ENCODE measurements at regions not wholly inside any gene's neighbourhood (a gene's known extent, or its start where the extent isn't known, plus 50 kb on each side); places are given as distances from the start of the nearest gene placed in this dataset.
"Not testable (repeated sequence)": the region's sequence is repeated elsewhere in the genome, so short reads cannot be mapped to it uniquely, and the experiment has no call there.

DNA sequence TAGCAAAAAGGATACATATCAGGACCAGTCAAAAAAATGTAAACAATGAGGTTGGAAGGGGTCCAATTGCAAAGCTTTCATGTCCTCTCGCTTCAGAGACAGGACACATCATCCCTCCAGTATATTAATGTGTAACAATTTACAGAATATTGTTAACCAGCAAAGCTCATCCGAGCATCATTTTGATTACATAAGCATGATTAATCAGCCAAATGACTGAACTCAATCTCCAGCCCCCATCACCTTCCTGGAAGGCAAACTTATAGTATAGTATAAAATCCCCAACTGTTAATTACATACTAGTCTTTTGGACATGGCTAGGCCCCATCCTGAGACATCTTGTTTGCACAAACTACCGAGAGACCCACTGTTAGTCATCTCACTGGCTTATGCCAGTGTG lies 77.6 kb upstream of the TRAM1L1 start:
- DNase-seq (ENCODE audit: extremely low spot score) = no peak
- TF ChIP-seq LEF1 (IDR thresholded peaks at IDR 0.05; ENCODE audit: borderline replicate concordance) (no peak), ZNF384 (IDR thresholded peaks at IDR 0.05) (no peak)
- ChIA-PET POLR2A (no interaction called here), CTCF (no interaction called here)

DNA sequence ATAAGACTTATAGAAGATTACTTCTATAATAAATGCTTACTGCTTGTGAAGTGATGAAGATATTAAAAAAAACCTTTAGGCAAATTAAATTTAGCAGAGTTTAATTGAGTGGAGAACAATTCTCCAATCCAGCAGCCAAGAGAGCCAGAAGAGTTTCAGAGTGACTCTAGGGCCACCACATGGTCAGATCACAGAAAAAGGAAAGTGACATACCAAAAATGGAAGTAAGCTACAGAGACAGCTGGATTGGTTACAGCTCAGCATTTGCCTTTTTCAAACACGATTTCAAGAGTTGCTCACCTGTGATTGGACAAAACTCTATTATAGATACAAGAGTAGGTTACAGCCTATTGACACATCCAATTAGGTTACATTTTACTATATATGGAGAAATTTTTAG lies 79.0 kb upstream of the TRAM1L1 start:
- POLR2A ChIA-PET = no interaction called here
- CTCF ChIA-PET = no interaction called here
- TF ChIP-seq FOXA1 (IDR thresholded peaks at IDR 0.05) = no peak
- no peak for TF ChIP-seq FOXM1 (IDR thresholded peaks at IDR 0.05; ENCODE audit: borderline replicate concordance)
- no peak for TF ChIP-seq TARDBP (IDR thresholded peaks at IDR 0.05)
- no peak for DNase-seq (ENCODE audit: extremely low spot score)

DNA sequence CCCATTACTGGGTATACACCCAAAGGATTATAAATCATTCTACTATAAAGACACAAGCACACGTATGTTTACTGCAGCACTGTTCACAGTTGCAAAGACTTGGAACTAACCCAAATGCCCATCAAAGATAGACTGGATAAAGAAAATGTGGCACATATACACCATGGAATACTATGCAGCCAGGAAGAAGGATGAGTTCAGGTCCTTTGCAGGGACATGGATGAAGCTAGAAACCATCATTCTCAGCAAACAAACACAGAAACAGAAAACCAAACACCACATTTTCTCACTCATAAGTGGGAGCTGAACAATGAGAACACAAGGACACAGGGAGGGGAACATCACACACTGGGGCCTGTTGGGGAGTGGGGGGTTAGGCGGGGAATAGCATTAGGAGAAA lies 90.0 kb upstream of the TRAM1L1 start:
- CTCF ChIA-PET; DNase-seq (ENCODE audit: extremely low spot score); POLR2A ChIA-PET: not testable (repeated sequence)

DNA sequence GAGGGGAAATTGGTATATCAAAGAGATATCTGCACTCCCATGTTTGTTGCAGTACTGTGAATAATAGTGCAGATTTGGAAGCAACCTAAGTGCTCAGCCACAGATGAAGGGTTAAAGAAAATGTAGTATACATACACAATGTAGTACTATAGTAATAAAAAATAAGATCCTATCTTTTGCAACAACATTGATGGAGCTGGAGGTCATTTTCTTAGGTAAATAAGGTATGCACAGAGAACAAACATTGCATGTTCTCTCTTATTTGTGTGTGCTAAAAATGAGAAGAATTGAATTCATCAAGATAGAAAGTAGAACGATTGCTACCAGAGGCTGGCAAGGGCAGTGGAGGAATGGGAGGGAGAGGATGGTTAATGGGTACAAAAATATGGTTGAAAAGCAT lies 117.9 kb upstream of the TRAM1L1 start:
- TF ChIP-seq ZNF384 (IDR thresholded peaks at IDR 0.05) = no peak
- no peak for TF ChIP-seq NFRKB (IDR thresholded peaks at IDR 0.05)
- TF ChIP-seq ELF4 (IDR thresholded peaks at IDR 0.05) = no peak
- TF ChIP-seq ARNT (IDR thresholded peaks at IDR 0.05) = no peak
- TF ChIP-seq HDGF (IDR thresholded peaks at IDR 0.05; ENCODE audit: borderline replicate concordance) = no peak
- TF ChIP-seq FOXM1 (IDR thresholded peaks at IDR 0.05; ENCODE audit: borderline replicate concordance) = no peak
- no peak for TF ChIP-seq LEF1 (IDR thresholded peaks at IDR 0.05; ENCODE audit: borderline replicate concordance)
- TF ChIP-seq TARDBP (IDR thresholded peaks at IDR 0.05) = no peak
- no peak for TF ChIP-seq SUZ12 (IDR thresholded peaks at IDR 0.05)
- TF ChIP-seq, protein P1, sequence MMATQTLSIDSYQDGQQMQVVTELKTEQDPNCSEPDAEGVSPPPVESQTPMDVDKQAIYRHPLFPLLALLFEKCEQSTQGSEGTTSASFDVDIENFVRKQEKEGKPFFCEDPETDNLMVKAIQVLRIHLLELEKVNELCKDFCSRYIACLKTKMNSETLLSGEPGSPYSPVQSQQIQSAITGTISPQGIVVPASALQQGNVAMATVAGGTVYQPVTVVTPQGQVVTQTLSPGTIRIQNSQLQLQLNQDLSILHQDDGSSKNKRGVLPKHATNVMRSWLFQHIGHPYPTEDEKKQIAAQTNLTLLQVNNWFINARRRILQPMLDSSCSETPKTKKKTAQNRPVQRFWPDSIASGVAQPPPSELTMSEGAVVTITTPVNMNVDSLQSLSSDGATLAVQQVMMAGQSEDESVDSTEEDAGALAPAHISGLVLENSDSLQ (IDR thresholded peaks at IDR 0.05) = no peak
- TF ChIP-seq BHLHE40 (IDR thresholded peaks at IDR 0.05; ENCODE audit: borderline replicate concordance) = no peak
- TF ChIP-seq FOXA1 (IDR thresholded peaks at IDR 0.05) = no peak
- TF ChIP-seq CTBP1 (IDR thresholded peaks at IDR 0.05; ENCODE audit: borderline replicate concordance) = no peak
- no peak for TF ChIP-seq SP1 (IDR thresholded peaks at IDR 0.05)
- TF ChIP-seq FOXK2 (IDR thresholded peaks at IDR 0.05) = no peak
- no peak for TF ChIP-seq L3MBTL2 (conservative IDR thresholded peaks at IDR 0.05)
- no peak for DNase-seq (ENCODE audit: extremely low spot score)
- ChIA-PET CTCF (no interaction called here), POLR2A (no interaction called here)

DNA sequence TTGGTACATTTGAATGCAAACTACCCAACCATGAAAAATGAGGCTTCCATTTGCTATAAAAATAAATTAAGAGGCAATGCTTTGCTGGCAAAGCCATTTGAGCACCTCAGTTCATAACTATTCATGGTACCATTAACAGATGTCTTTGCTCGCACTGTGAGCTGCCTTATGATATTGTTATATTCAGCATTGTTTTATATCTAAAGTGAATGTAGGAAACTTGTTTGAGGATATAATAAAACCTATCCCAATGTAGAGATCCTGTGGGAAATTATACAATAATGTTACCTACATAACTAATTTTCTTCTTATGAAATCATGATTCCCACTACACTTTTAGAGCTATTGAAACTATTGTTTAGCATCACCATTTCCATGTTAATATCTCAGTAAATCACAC lies 125.2 kb upstream of the TRAM1L1 start:
- TF ChIP-seq FOXK2 (IDR thresholded peaks at IDR 0.05) = no peak
- TF ChIP-seq FOXA1 (IDR thresholded peaks at IDR 0.05) = no peak
- TF ChIP-seq ELF4 (IDR thresholded peaks at IDR 0.05) = no peak
- TF ChIP-seq L3MBTL2 (conservative IDR thresholded peaks at IDR 0.05) = no peak
- TF ChIP-seq TARDBP (IDR thresholded peaks at IDR 0.05) = no peak
- no peak for TF ChIP-seq ARNT (IDR thresholded peaks at IDR 0.05)
- no peak for TF ChIP-seq LEF1 (IDR thresholded peaks at IDR 0.05; ENCODE audit: borderline replicate concordance)
- no peak for TF ChIP-seq NFRKB (IDR thresholded peaks at IDR 0.05)
- TF ChIP-seq BHLHE40 (IDR thresholded peaks at IDR 0.05; ENCODE audit: borderline replicate concordance) = no peak
- no peak for TF ChIP-seq SP1 (IDR thresholded peaks at IDR 0.05)
- TF ChIP-seq FOXM1 (IDR thresholded peaks at IDR 0.05; ENCODE audit: borderline replicate concordance) = no peak
- no peak for TF ChIP-seq ZNF384 (IDR thresholded peaks at IDR 0.05)
- no peak for TF ChIP-seq SUZ12 (IDR thresholded peaks at IDR 0.05)
- CTCF ChIA-PET = no interaction called here
- POLR2A ChIA-PET = no interaction called here
- no peak for DNase-seq (ENCODE audit: extremely low spot score)

DNA sequence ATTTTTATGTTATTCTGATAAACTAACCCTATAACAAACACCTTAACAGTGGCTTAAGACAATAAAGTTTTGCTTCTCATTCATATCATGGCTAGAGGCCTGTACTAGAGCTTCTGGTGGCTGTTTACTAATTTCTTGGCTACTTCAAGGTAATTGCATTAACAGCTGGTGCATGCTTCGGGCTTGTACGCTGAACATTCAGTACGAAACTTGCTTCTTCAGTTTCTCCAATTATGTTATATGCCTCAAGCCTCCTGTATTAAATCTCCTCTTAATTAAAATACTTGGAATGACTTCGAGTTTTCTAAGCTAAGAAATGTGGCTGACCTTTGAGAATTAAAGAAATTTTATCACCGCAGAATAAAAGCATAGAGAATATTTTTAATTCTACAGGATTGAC lies 138.9 kb upstream of the TRAM1L1 start:
- TF ChIP-seq LEF1 (IDR thresholded peaks at IDR 0.05; ENCODE audit: borderline replicate concordance) (no peak), SUZ12 (IDR thresholded peaks at IDR 0.05) (no peak), ARNT (IDR thresholded peaks at IDR 0.05) (no peak), CTBP1 (IDR thresholded peaks at IDR 0.05; ENCODE audit: borderline replicate concordance) (no peak), FOXA1 (IDR thresholded peaks at IDR 0.05) (no peak), BHLHE40 (IDR thresholded peaks at IDR 0.05; ENCODE audit: borderline replicate concordance) (no peak), ELF4 (IDR thresholded peaks at IDR 0.05) (no peak), FOXK2 (IDR thresholded peaks at IDR 0.05) (no peak), ZNF384 (IDR thresholded peaks at IDR 0.05) (no peak), NFRKB (IDR thresholded peaks at IDR 0.05) (no peak), HDGF (IDR thresholded peaks at IDR 0.05; ENCODE audit: borderline replicate concordance) (no peak), FOXM1 (IDR thresholded peaks at IDR 0.05; ENCODE audit: borderline replicate concordance) (no peak), TARDBP (IDR thresholded peaks at IDR 0.05) (no peak), SP1 (IDR thresholded peaks at IDR 0.05) (no peak), L3MBTL2 (conservative IDR thresholded peaks at IDR 0.05) (no peak)
- TF ChIP-seq, protein P1 (IDR thresholded peaks at IDR 0.05) = no peak
- DNase-seq (ENCODE audit: extremely low spot score) = no peak
- POLR2A ChIA-PET = no interaction called here
- CTCF ChIA-PET = no interaction called here

DNA sequence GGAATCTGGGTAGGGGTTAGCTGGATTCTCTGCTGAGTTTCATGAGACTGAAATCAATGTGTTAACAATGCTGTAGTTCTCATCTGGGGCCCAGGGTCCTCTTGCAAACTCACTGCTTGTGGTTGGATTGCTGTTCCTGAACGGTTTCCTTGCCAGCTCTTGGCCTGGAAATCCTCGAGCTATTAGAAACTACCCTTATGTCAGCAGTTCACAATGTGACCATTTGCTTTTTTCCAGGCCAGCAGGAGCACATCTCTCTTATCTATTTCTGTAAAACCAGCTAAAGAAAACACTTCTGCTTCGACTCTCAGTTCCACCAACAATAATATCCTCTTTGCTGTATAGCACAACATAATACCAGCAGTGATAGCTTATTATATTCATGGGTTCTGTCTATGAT lies 140.1 kb upstream of the TRAM1L1 start:
- ChIA-PET POLR2A (no interaction called here), CTCF (no interaction called here)
- TF ChIP-seq ZNF384 (IDR thresholded peaks at IDR 0.05) = no peak
- TF ChIP-seq CTBP1 (IDR thresholded peaks at IDR 0.05; ENCODE audit: borderline replicate concordance) = no peak
- no peak for TF ChIP-seq FOXM1 (IDR thresholded peaks at IDR 0.05; ENCODE audit: borderline replicate concordance)
- no peak for TF ChIP-seq HDGF (IDR thresholded peaks at IDR 0.05; ENCODE audit: borderline replicate concordance)
- TF ChIP-seq TARDBP (IDR thresholded peaks at IDR 0.05) = no peak
- TF ChIP-seq ELF4 (IDR thresholded peaks at IDR 0.05) = no peak
- TF ChIP-seq SP1 (IDR thresholded peaks at IDR 0.05) = no peak
- no peak for TF ChIP-seq L3MBTL2 (conservative IDR thresholded peaks at IDR 0.05)
- TF ChIP-seq, protein P1 (IDR thresholded peaks at IDR 0.05) = no peak
- TF ChIP-seq BHLHE40 (IDR thresholded peaks at IDR 0.05; ENCODE audit: borderline replicate concordance) = no peak
- TF ChIP-seq FOXA1 (IDR thresholded peaks at IDR 0.05) = no peak
- TF ChIP-seq NFRKB (IDR thresholded peaks at IDR 0.05) = no peak
- TF ChIP-seq SUZ12 (IDR thresholded peaks at IDR 0.05) = no peak
- no peak for DNase-seq (ENCODE audit: extremely low spot score)

Data from HEK293T (cell line).